22Rv1 (cell line): ENCODE measurements at regions not wholly inside any gene's neighbourhood (a gene's known extent, or its start where the extent isn't known, plus 50 kb on each side); places are given as distances from the start of the nearest gene placed in this dataset.

Experiments
- ZFX ChIP-seq: fragments of 450-650 bp; IDR thresholded peaks from 2 replicates; pipeline ENCODE4 v1.6.1; 2017; ENCODE audit warnings: antibody characterized with exemption, borderline replicate concordance
- TF ChIP-seq, protein P1 (sequence below): fragments of 450-650 bp; IDR thresholded peaks from 2 replicates; pipeline ENCODE4 v1.5.1; 2017; ENCODE audit warnings: mild to moderate bottlenecking

DNA sequence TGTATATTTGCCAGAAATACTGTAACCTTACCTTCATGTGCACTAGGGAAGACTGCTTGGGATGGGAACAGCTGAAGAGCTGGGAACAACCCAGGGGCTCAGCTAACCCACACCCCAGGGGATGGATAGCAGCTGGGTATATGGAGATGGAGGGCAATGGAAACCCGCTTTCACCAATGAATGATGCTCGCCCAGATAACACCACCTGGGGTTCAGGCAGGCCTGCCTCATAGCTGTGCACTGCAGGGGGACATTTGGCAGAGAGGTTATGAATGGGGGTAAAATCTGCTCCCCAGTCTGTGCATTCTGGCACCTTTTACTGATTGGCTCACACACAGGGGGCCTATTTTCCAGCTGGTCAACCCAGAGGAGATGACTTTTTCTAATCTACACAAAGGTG is 170.7 kb downstream of the CHST1 start:
- TF ChIP-seq, protein P1, sequence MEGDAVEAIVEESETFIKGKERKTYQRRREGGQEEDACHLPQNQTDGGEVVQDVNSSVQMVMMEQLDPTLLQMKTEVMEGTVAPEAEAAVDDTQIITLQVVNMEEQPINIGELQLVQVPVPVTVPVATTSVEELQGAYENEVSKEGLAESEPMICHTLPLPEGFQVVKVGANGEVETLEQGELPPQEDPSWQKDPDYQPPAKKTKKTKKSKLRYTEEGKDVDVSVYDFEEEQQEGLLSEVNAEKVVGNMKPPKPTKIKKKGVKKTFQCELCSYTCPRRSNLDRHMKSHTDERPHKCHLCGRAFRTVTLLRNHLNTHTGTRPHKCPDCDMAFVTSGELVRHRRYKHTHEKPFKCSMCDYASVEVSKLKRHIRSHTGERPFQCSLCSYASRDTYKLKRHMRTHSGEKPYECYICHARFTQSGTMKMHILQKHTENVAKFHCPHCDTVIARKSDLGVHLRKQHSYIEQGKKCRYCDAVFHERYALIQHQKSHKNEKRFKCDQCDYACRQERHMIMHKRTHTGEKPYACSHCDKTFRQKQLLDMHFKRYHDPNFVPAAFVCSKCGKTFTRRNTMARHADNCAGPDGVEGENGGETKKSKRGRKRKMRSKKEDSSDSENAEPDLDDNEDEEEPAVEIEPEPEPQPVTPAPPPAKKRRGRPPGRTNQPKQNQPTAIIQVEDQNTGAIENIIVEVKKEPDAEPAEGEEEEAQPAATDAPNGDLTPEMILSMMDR = no peak
- TF ChIP-seq ZFX = no peak
